K562 (cell line): ENCODE measurements at regions not wholly inside any gene's neighbourhood (a gene's known extent, or its start where the extent isn't known, plus 50 kb on each side); places are given as distances from the start of the nearest gene placed in this dataset. TPM values are rescaled to one million over a fixed set of nuclear protein-coding genes. Genes with fewer than 3 reads are reported as not detected.
"Not testable (repeated sequence)": the region's sequence is repeated elsewhere in the genome, so short reads cannot be mapped to it uniquely, and the experiment has no call there.

Source experiments
- ATAC-seq: fragments of 200-7000 bp; cut with Tn5 transposase; 3 replicates; pipeline ENCODE4 v1.9.1; 2020; ENCODE audit warnings: moderate library complexity
- BruUV-seq: library from RNA; stranded (reverse); fragments of 400-500 nt; replicated peaks from 2 replicates; lab custom pipeline; 2021; lab: Mats Ljungman, UMichigan
- CTCF ChIA-PET: fragments of 300-600 bp; formaldehyde crosslinking; extraction: SDS; loops from one replicate; lab custom pipeline; 2021; ENCODE audit warnings: low intra/inter-chr PET ratio; lab: Yijun Ruan, JAX
- POLR2A ChIA-PET: fragments of 300-600, 350-650 bp; sonication (Branson Sonifier 250); formaldehyde crosslinking; extraction: SDS; loops from one replicate; lab custom pipeline; 2021; ENCODE audit warnings: antibody characterized with exemption, inconsistent platforms; lab: Yijun Ruan, JAX
- DNase-seq, 4 experiments: peaks; one replicate each; pipeline versions ENCODE4 v3.0.0 to v3.0.0-alpha.2; 2011 to 2018; ENCODE audit warnings: low spot score in 3 of 4, mixed read lengths in 3 of 4; ENCODE audit errors: extremely low read depth in 1 of 4
- FAIRE-seq: peaks from 2 replicates; lab custom pipeline; 2011; peaks lifted over from hg19 to GRCh38; lab: Jason Lieb, UNC
- H2AFZ ChIP-seq: 2 replicates; pipeline ENCODE4 v1.6.0; 2011; ENCODE audit warnings: low read depth, low read length, control low read depth, inconsistent platforms
- H3K27ac ChIP-seq: fragments of 200-600 bp; 3 replicates; pipeline ENCODE4 v1.8.0; 2011; ENCODE audit warnings: low read depth, mild to moderate bottlenecking, control low read depth, inconsistent platforms, low read length, moderate library complexity, mixed read lengths; ENCODE audit errors: extremely low read depth
- H3K27me3 ChIP-seq, 2 experiments: fragments of 300-600 bp in 1 of 2; 2 replicates in 1 of 2; 3 replicates in 1 of 2; pipeline versions ENCODE4 v1.6.0 to v1.8.0; 2011; ENCODE audit warnings: inconsistent platforms in 2 of 2, low read length in 2 of 2, mild to moderate bottlenecking in 1 of 2, mixed read lengths in 1 of 2, moderate library complexity in 1 of 2; ENCODE audit not compliant: control insufficient read depth in 2 of 2, insufficient read depth in 2 of 2
- H3K36me3 ChIP-seq: fragments of 300-600 bp; 3 replicates; pipeline ENCODE4 v1.8.0; 2011; ENCODE audit warnings: mild to moderate bottlenecking, low read length, inconsistent platforms; ENCODE audit not compliant: control insufficient read depth, insufficient read depth
- H3K4me1 ChIP-seq, 2 experiments: fragments of 200-600 bp in 1 of 2; replicated peaks in 1 of 2; 2 replicates in 1 of 2; 3 replicates in 1 of 2; pipeline versions ENCODE4 v1.5.1 to v1.8.0; 2011; ENCODE audit warnings: inconsistent platforms in 2 of 2, low read length in 2 of 2, mild to moderate bottlenecking in 1 of 2, mixed read lengths in 1 of 2, moderate library complexity in 1 of 2; ENCODE audit not compliant: control insufficient read depth in 2 of 2, insufficient read depth in 2 of 2
- H3K4me2 ChIP-seq: 2 replicates; pipeline ENCODE4 v1.6.1; 2011; ENCODE audit warnings: low read length, control low read depth, inconsistent platforms, mixed read lengths; ENCODE audit not compliant: insufficient read depth
- H3K4me3 ChIP-seq: fragments of 200-600 bp; sonication (generic), shearing (Covaris generic); 2 replicates; pipeline ENCODE4 v1.5.1; 2016; ENCODE audit warnings: control low read depth, inconsistent platforms
- H3K79me2 ChIP-seq: fragments of 200-600 bp; 3 replicates; pipeline ENCODE4 v1.8.0; 2011; ENCODE audit warnings: low read length, inconsistent platforms; ENCODE audit not compliant: control insufficient read depth, insufficient read depth
- H3K9ac ChIP-seq, 2 experiments: 2 replicates each; pipeline versions ENCODE4 v1.6.0 to v1.6.1; 2011; ENCODE audit warnings: low read depth in 2 of 2, low read length in 2 of 2, control low read depth in 1 of 2, inconsistent platforms in 1 of 2, mild to moderate bottlenecking in 1 of 2, mixed read lengths in 1 of 2; ENCODE audit not compliant: insufficient read depth in 1 of 2
- H3K9me1 ChIP-seq: one replicate; pipeline ENCODE4 v1.6.0; 2011; ENCODE audit warnings: inconsistent platforms, mild to moderate bottlenecking, low read length, moderate library complexity; ENCODE audit not compliant: control insufficient read depth, insufficient read depth
- H3K9me3 ChIP-seq: replicated peaks from 2 replicates; pipeline ENCODE4 v1.5.1; 2011; ENCODE audit warnings: low read depth, low read length, inconsistent platforms; ENCODE audit not compliant: control insufficient read depth, insufficient read depth
- H4K20me1 ChIP-seq: replicated peaks from 2 replicates; pipeline ENCODE4 v1.6.1; 2011; ENCODE audit warnings: low read length, inconsistent platforms, mixed read lengths; ENCODE audit not compliant: control insufficient read depth, insufficient read depth
- ZBTB11 ChIP-seq, 3 experiments: fragments of 200-800 bp in 1 of 3; fragments of 250-450 bp in 1 of 3; fragments of 450-650 bp in 1 of 3; sonication (Bioruptor Pico) in 1 of 3; sonication (Bioruptor generic) in 1 of 3; formaldehyde crosslinking in 1 of 3; IDR thresholded peaks; 2 replicates each; pipeline versions ENCODE4 v1.6.1 to v1.8.0; 2016 to 2022; ENCODE audit warnings: mild to moderate bottlenecking in 2 of 3, missing genetic modification characterization in 2 of 3, missing compliant biosample characterization in 1 of 3, moderate library complexity in 1 of 3
- WGBS: fragments of 100-300 bp; shearing (Covaris generic); methylation state at CpG from one replicate; pipeline ENCODE4 v1.1.6; 2016; ENCODE audit warnings: low coverage, mixed read lengths; ENCODE audit not compliant: insufficient coverage; ENCODE audit errors: missing lambda C conversion rate; 5-methylcytosine and 5-hydroxymethylcytosine counted together
- in situ Hi-C: fragments of 300-500 bp; cut with MboI; formaldehyde crosslinking; loops from 4 replicates; pipeline ENCODE4 v1.15.0; 2018; ENCODE audit warnings: inconsistent platforms, mixed read lengths
- intact Hi-C: fragments of 100-400 bp; cut with micrococcal nuclease; formaldehyde crosslinking; loops from 2 replicates; pipeline ENCODE4 v1.14.2; 2022
- small RNA-seq: library from RNA; depleted of rRNA; stranded (forward); fragments of <200 nt; gene quantifications from one replicate; pipeline ENCODE3, GENCODE V24; 2014

- CTCF ChIA-PET, BruUV-seq, H3K4me2 ChIP-seq, H3K4me1 ChIP-seq, H3K79me2 ChIP-seq, FAIRE-seq, intact Hi-C loops, in situ Hi-C loops, ATAC-seq, DNase-seq, H3K36me3 ChIP-seq, H3K27me3 ChIP-seq, H3K9me1 ChIP-seq, H3K9me3 ChIP-seq, H2AFZ ChIP-seq, H3K27ac ChIP-seq, H4K20me1 ChIP-seq, H3K9ac ChIP-seq, H3K4me3 ChIP-seq: not testable (repeated sequence)
- WGBS, result 0% methylated on average over 4 of the region's 11 CpGs
- POLR2A ChIA-PET, result interaction anchor here (1.0 kb wide), 1 partner anchor 59 kb away, joined by 4 read pairs; no protein-coding TSS in a partner anchor
- TF ChIP-seq ZBTB11 (CRISPR knock-in tag; IDR thresholded peaks at IDR 0.05), result 0 out of 6 replicates have a peak, but pooled peaks of 1 of the 3 experiments have one; percentile 30
Measured at GRCh38 chr20:47836256-47836817, 51.1 kb upstream of the SULF2 start.

Small RNA genes lying in the stretch of these regions (small RNA-seq; reads per million reads assigned to genes)
- gene RNA5SP486 (8.9 reads per million, percentile 95 among the genes with 10 or more reads in this experiment), gene RNU7-144P (not detected), gene RNU7-92P (not detected)
